Activated CD8-positive, alpha-beta memory T cell treated with anti-CD3 and anti-CD28 coated beads for 36 hours (primary cell): ENCODE measurements at regions not wholly inside any gene's neighbourhood (a gene's known extent, or its start where the extent isn't known, plus 50 kb on each side); places are given as distances from the start of the nearest gene placed in this dataset.

ENCODE experiments used
- CTCF ChIA-PET: fragments of 350-600 bp; sonication (Branson Sonifier 250); formaldehyde crosslinking; loops from one replicate; lab custom pipeline; 2021; ENCODE audit warnings: antibody characterized with exemption; lab: Charles Lee
- POLR2A ChIA-PET: fragments of 350-600 bp; sonication (Branson Sonifier 250); formaldehyde crosslinking; loops from one replicate; lab custom pipeline; 2021; ENCODE audit warnings: antibody characterized with exemption; lab: Charles Lee

DNA sequence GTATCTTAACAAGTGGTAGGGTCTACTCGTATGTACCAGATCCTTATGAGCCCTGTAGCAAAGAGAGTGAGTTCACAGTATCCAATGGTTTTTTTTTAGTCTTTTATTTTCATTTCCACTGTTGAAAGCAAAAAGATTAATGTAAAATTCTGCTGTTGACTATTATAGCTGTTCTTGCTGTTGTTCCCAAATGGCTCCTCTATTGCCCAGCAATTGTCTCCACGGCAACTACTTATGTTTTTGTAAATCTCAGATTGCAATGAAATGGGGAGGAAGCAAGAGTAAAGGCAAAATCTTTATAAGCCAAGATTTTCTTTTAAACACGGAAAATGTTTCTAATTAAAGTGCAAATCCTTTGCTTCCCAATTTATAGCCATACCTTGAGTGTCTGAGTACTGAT, 406.1 kb downstream of the EPM2A start:
- CTCF ChIA-PET = no interaction called here
- POLR2A ChIA-PET = no interaction called here

DNA sequence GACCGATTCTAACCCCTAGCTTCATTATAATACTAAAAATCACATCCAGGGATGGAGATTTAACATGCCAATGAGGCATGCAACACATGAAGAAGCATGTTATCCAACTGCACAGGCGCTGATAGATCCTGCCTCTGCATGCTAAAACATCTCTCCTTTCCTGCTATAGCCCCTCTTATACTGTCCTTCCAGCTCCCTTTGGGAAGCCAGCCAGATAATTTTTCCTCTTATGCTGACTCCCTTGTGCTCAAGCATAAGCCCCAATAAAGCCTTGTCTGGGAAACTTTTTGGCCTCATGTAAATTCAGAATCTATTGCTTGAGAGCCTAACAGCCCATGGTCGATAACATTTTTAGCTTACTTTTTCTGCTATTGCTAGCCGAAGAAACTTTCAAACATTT, 404.3 kb downstream of the EPM2A start:
- POLR2A ChIA-PET = no interaction called here
- CTCF ChIA-PET = no interaction called here

DNA sequence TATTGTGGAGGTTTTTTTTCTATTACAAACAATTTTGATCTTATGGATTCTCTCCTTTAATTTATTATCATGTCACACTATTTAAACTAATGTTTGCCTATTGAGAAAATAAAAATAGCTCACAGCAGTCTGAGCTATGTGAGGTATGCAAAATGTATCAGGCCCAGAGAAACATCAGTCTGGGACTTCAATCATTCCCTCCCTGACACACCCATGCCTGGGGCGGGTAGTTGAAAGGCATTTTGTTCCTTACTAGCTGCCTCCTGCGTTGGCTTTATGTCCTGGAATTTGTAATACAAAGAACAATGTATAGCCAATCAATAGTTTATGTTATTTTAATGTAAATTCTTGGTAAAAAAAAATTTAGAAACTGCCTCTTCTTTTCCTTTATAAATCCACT, 403.3 kb downstream of the EPM2A start:
- ChIA-PET CTCF (no interaction called here), POLR2A (no interaction called here)

DNA sequence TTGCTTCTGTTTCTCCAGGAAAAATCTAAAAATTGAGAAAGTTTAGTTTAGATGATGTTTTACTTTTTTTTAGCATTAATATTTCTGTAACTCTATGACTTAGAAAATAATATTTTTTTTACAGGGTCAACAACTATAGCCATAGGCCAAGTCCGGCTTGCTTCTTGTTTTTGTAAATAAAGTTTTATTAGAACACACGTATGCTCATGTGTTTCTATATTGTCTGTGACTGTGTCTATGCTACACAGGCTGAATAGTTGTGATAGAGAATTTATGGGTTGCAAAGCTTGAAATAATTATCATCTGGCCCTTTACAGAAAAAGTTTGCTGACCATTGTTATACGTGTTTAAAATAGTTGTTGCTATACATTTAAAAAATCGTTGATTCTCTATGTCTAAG, 399.2 kb downstream of the EPM2A start:
- POLR2A ChIA-PET = no interaction called here
- CTCF ChIA-PET = no interaction called here

DNA sequence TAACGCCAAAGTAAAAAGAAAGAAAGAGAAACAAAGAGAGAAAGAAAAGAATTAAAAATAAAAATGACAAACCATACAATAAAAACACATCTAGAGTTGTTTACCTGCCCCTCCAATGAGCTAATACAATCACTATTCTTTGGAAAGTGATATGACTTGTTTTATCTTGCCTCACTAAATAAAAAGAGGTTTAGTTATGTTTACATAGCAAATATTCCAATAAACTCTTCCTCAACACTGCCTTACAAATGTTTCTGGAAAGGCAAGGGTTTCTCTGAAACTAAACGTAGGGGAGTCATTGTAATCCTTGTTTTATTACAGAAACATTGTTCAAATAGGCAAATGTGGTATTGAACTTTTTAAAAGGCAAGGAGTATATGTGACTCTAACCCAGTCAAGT, 396.2 kb downstream of the EPM2A start:
- ChIA-PET POLR2A (no interaction called here), CTCF (no interaction called here)

DNA sequence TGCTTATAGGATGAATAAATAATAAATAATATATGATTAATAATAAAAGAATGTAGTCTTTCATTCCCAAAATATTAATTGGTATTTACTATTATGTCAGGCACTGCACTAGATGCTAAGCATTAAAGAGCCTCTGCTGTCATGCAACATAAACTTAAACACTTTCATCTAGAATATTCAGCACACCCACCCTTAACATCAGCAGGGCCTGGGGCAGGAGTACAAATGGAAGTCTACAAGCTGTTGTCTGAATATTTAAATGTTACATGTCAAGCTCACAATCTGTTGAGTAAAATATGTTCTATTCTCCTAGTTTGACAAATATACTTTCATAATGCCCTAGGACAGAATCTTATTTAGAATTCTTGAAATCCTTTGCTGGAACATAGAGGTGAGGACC, 395.1 kb downstream of the EPM2A start:
- CTCF ChIA-PET = no interaction called here

DNA sequence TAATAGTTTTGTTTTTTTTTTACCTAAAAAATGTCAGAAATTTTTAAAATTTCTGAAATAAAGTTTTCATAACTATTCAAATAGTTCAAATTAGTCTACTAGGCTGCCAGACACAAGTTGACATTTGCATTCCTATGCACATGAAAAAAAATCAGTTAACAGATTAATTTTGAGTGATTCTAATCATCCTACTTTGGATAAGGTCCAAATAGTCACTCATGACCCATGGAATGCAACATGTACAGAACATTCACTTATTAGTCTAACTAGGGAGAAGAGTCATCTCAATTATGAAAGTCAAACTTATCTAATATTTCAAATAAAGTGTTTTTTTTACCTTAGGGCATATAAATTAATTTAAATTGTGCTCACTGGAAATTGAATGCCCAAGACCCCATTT, 390.2 kb downstream of the EPM2A start:
- CTCF ChIA-PET = no interaction called here
- POLR2A ChIA-PET = no interaction called here

More for the DNA sequence above, 395.1 kb downstream of the EPM2A start:
- POLR2A ChIA-PET = no interaction called here

DNA sequence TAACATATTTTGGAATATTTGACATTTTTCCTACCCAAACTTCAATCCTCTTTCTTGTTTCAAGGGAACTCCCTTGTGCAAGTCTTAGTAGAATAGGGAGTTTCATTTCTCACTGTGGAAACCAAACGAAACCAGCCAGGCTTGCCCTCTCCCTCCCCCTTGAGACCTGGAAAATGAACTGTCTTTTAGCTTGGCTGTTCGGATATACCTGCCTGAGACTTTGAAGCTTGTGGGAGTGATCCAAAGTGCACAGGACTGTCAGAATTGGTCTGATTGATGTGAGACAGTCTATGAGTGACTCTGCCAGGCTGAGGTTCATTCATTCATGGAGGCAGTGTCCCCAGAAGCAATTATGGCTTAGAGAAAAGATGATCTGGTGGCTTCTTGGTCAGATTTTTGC, 388.1 kb downstream of the EPM2A start:
- ChIA-PET CTCF (no interaction called here), POLR2A (no interaction called here)

DNA sequence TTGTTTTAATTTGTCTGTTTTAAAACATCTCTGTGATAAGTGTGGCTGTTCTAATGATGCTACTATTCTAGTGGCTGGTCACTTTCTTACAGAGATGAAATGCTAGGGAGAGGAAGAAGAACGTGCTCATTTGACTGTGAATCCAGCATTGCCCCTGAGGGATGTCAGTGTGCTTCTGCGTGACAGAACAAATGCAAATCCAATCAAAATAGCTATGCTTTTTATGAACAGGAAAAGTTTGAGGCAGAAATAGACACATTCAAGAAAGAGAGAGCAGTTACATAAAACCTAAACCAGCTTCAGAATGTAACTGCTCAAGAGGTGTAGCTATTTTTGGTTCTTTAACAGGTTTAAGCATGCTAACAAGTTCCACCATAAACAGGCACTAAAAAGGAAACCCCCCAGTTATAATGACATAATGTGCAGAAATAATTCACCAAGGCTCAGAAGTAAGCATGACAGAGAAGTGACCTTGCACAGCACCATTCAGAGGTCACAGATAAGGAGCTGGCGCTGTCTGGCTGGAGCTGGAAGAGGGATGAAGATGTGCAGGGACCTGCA, 385.3 kb downstream of the EPM2A start:
- CTCF ChIA-PET = no interaction called here
- POLR2A ChIA-PET = no interaction called here

DNA sequence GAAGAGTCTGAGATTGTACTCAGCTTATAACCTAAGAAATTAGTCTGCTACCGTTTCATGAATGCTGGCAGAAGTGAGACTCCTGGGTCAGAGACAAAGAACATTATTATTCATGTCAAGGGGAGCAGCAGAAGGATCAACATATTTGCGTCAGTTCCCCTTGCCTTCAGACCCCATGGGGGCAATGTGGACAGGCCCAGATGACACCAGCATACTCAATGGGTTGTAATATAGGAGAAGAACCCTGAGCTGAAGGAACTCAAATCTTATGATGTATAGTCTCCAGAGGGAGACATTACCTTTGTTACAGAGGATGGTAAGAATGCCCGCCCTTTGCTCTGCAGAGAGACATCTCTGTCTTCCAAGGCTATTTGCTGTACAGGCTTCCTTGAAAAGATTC, 384.4 kb downstream of the EPM2A start:
- CTCF ChIA-PET = no interaction called here
- POLR2A ChIA-PET = no interaction called here

DNA sequence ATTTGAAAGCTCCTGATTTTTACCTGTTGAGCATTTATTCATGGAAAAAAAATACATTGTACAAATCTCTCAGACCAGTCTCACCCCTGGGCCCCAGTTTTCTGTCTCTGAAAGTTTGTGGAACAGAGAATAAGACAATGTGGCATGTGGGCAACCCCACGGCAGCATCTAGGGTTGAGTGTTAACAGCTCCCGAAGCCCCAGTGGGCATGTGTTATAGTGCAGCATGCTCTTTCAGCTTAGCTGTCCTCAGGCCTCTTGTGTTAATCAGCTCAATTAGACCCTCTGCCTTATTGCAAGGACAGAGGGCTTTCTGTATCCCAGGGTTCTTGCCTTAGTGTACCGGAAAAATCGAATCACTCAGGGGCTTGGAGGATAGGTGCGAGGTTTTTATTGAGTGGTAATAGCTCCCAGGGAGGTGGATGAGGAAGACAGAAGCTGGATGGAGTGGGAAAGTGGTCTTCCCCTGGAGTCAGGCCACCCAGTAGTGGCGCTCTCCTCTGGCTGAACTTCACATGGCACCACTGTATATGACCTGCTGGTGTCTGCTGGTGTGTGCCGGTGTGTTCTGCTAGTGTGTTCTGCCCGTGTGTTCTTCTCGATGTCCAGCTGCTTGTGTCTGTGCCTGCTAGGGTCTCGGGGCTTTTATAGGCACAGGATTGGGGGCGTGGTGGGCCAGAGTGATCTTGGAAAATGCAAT, 382.8 kb downstream of the EPM2A start:
- POLR2A ChIA-PET = no interaction called here

DNA sequence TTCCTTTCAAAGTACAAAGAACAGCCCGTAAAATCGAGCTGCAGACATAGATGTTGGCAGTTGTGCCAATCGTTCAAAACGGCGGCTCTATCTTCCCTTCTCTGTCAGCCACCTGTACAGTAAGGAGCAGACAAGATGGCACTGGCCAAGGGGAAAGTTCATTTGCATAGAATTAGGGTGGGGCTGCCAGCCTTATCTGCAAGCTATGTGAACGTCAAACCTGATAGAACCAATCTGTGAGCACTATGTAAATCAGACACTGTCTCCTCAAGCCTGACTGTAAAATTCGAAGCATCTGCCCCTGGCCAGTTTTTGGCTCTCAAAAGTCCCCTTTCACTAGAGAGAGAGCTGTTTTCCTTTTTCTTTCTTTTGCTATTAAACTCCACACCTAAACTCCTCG, 374.5 kb downstream of the EPM2A start:
- ChIA-PET POLR2A (no interaction called here), CTCF (no interaction called here)

More for the DNA sequence above, 382.8 kb downstream of the EPM2A start:
- CTCF ChIA-PET = no interaction called here

DNA sequence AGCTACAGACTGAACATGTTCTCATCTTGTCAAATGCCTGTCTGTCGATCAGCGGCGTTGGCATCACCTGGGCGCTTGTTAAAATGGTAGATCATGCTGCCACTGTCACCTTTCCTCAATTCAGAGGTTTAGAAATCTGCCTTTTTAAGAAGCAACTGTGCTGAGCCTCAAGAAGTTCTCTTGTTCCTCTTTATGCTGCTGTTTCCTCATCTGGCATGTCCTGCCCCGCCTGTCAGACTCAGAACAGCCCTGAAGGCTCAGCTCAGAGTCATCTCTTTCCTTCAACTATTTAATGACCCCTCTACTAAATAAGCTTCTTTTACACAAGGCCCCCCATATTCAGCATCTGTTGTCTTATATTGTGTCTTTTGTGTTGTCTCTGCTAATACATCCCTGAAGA, 368.2 kb downstream of the EPM2A start:
- CTCF ChIA-PET = interaction anchor here (0.5 kb wide), 1 partner anchor 301 kb away, joined by 3 read pairs; no protein-coding TSS in a partner anchor
- POLR2A ChIA-PET = no interaction called here

DNA sequence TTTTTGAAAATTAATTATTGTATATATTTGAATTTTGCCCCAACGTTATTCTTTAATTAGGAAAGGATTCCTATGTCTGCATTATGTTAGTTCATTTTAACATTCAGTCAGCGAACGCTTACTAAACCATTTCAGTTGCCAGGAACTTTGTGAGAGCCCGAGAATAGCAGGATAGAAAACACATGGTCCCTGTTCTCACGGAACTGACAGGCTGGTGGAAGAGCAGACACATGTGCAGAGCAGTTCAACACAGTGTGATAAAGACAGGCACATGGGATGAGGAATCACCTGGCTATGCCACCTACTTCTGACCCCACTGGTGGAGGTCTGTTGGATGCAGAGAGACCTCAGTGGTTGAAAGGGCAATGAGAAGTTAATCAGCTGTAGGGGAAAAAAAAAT, 367.2 kb downstream of the EPM2A start:
- ChIA-PET CTCF (no interaction called here), POLR2A (no interaction called here)

DNA sequence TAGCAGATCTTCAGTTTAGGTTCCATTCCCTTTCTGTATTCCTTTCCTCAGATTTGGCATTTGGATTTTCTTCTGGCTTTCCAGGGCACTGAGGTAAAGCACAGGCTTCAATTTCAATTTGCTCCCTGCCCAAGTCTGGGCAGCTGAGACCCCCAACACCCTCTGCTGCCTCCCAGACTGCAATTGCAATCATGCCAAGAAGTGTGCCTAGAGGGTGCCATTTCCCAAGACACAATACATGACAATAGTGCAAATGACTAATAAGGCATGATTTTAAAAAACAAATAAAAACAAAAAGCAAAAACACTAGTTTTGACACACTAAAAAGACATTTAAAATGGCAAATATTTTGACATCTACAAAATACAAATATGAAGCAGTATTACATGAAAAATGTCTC, 364.8 kb downstream of the EPM2A start:
- ChIA-PET CTCF (no interaction called here), POLR2A (no interaction called here)

DNA sequence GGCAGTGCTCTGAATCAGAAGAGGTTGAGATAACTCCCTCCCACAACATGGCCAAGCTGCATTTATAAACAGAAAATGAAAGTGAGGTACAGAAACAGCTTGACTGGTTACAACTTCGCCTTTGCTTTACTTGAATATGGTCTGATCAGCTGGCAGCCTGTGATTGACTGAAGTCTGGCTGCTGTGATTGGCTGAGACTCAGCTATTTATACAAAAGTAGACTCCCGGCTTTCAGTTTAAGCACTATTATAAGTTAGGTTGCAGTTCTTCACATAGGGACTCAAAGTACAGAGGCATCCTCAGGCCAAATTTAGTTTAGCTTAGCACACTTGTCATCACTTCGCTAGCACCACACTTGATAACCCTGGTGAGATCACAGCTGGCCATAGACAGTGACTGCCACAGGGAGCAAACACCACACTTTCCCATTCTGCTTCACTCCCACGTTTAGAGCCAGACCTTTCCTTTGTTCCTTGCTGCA, 362.6 kb downstream of the EPM2A start:
- ChIA-PET POLR2A (no interaction called here), CTCF (no interaction called here)

DNA sequence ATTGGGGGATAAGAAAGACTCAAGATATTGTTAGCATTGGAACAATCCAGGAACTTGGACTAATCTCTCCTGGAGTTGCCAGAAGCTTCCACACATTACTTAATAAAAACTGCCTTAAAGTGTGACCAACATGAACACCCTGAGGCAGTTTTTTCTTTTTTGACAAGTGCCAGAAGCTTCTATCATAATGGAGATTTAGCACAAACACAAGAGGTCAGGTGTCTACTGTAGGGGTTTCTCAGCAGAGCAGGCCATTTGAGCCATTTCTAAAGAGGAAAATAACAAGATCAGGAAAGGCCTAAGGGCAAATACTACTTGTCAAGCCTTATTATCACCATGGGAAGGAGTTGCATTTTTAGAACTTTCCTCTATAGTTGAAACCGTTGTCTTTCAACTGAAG, 361.5 kb downstream of the EPM2A start:
- ChIA-PET CTCF (no interaction called here), POLR2A (no interaction called here)

DNA sequence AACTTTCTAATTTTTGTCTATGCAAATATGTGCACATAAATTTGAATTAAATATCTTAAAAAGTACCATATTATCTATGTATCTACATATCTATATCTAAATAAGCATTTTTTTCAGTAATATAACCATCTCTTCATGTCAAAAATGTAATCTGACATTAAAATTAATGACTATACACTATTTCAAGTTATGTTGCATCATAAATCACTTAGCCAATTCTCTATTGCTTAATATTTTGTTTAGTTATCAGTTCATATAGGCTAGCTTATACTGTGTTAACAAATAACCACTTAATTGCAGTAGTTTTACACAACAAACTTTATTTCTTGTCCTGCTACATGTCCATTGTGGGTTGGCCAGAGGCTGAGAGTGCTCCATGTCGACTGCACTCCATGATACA, 360.8 kb downstream of the EPM2A start:
- ChIA-PET POLR2A (no interaction called here), CTCF (no interaction called here)

DNA sequence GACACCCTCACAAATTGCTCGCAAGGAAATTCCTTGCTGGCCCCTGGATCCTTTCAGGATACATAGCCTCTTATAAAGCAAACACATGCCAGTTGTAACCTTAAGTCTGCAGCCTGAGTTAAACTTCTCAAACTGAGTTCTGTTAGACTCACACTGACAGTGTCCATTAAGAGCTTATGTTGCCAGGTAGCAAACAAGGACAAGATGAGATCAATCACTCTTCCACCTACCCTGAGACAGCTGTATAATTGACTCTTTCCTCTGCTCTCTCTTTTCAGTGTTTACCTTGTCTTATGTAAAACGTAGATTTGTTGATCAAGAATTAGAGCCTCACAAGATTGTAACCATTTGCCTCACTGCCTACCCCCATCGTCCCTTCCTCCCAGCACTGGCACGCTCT, 359.8 kb downstream of the EPM2A start:
- ChIA-PET POLR2A (no interaction called here), CTCF (no interaction called here)

DNA sequence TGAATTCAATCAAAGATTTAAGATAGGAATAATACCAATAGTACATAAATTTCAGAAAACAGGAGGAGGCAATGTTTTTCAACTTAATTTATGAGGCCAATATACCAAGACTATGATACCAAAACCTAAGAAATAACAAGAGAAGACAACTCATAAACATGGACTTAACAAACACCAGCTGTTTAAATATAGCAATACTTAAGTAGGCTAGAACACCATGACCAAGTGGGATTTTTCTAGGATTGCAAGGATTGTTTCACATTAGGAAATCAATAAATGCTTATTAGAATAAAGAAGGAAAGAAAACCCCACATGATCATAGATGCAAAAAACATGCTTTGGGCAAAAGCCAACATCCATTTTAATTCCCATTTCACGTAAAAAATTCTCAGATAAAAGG, 355.1 kb downstream of the EPM2A start:
- CTCF ChIA-PET = no interaction called here

DNA sequence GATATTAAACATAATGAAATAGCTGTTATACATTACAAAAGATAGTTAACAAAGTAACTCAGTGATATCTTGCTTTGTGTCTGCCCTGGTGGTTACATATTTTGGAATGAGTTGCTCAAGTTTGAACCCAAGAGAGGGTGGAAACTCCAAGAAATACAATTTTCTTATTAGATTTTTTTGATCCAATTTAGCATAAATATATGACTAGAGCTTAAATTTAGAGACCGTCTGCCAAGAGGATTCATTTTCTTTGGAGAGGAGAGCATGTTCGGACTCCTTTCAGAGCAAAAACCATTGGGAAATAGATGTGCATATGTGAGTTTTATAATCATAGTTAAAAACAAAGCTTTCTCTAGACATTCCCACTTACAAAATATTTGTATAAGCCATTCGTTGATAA, 353.4 kb downstream of the EPM2A start:
- POLR2A ChIA-PET = no interaction called here
- CTCF ChIA-PET = no interaction called here

More for the DNA sequence above, 355.1 kb downstream of the EPM2A start:
- POLR2A ChIA-PET = no interaction called here

DNA sequence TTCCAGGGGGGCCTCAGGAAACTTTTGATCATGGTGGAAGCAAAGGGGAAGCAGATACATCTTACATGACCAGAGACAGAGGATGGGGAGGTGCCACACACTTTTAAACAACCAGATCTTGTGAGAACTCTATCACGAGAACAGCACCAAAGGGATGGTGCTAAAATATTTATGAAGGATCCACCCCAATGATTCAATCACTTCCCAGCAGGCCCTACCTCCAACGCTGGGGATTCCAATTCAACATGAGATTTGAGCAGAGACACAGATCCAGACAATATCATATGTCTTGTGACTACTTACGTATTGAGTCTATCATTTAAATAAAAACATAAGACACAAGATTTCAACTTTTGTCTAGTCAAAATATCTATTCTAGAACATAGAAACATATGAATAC, 351.9 kb downstream of the EPM2A start:
- ChIA-PET CTCF (no interaction called here), POLR2A (no interaction called here)
